ENCODE measurements at regions not wholly inside any gene's neighbourhood (a gene's known extent, or its start where the extent isn't known, plus 50 kb on each side); places are given as distances from the start of the nearest gene placed in this dataset.

GRCh38 chr1:177429234-177429633 is 258.5 kb downstream of the BRINP2 start:
- no peak for DNase-seq (ENCODE audit: low read depth, low spot score)
- POLR2A ChIA-PET, result no interaction called here
- TF ChIP-seq CTCF (IDR thresholded peaks at IDR 0.05; ENCODE audit: insufficient read depth, low read length, missing control alignments), result no peak
- H3K4me3 ChIP-seq (ENCODE audit: low read depth, low read length), result no peak overlapping the region
- CTCF ChIA-PET, result no interaction called here

GRCh38 chr1:177427811-177428210 is 257.1 kb downstream of the BRINP2 start:
- H3K4me3 ChIP-seq (ENCODE audit: low read depth, low read length), result no peak overlapping the region
- ChIA-PET POLR2A (no interaction called here), CTCF (no interaction called here)
- no peak for DNase-seq (ENCODE audit: low read depth, low spot score)
- no peak for TF ChIP-seq CTCF (IDR thresholded peaks at IDR 0.05; ENCODE audit: insufficient read depth, low read length, missing control alignments)

GRCh38 chr1:177426497-177426896 is 255.7 kb downstream of the BRINP2 start:
- POLR2A ChIA-PET, result no interaction called here
- CTCF ChIA-PET, result interaction anchor here (1.7 kb wide), 1 partner anchor 520 kb away, joined by 5 read pairs; no protein-coding TSS in a partner anchor
- no peak overlapping the region for H3K4me3 ChIP-seq (ENCODE audit: low read depth, low read length)
- DNase-seq (ENCODE audit: low read depth, low spot score), result no peak
- no peak for TF ChIP-seq CTCF (IDR thresholded peaks at IDR 0.05; ENCODE audit: insufficient read depth, low read length, missing control alignments)

- no peak for DNase-seq (ENCODE audit: low read depth, low spot score)
- ChIA-PET POLR2A (no interaction called here), CTCF (interaction anchor here (1.7 kb wide), 1 partner anchor 521 kb away, joined by 5 read pairs; no protein-coding TSS in a partner anchor)
- no peak for TF ChIP-seq CTCF (IDR thresholded peaks at IDR 0.05; ENCODE audit: insufficient read depth, low read length, missing control alignments)
- no peak overlapping the region for H3K4me3 ChIP-seq (ENCODE audit: low read depth, low read length)
Measured at GRCh38 chr1:177425199-177425598, 254.4 kb downstream of the BRINP2 start.

- H3K4me3 ChIP-seq (ENCODE audit: low read depth, low read length), result no peak overlapping the region
- DNase-seq (ENCODE audit: low read depth, low spot score), result no peak
- TF ChIP-seq CTCF (IDR thresholded peaks at IDR 0.05; ENCODE audit: insufficient read depth, low read length, missing control alignments), result no peak
- CTCF ChIA-PET, result interaction anchor here (1.7 kb wide), 1 partner anchor 521 kb away, joined by 5 read pairs; no protein-coding TSS in a partner anchor
- POLR2A ChIA-PET, result no interaction called here
Measured at GRCh38 chr1:177424744-177425143, 254.0 kb downstream of the BRINP2 start.

- DNase-seq (ENCODE audit: low read depth, low spot score), result no peak
- TF ChIP-seq CTCF (IDR thresholded peaks at IDR 0.05; ENCODE audit: insufficient read depth, low read length, missing control alignments), result no peak
- ChIA-PET CTCF (interaction anchor here (0.9 kb wide), 1 partner anchor 523 kb away, joined by 3 read pairs; no protein-coding TSS in a partner anchor), POLR2A (no interaction called here)
- H3K4me3 ChIP-seq (ENCODE audit: low read depth, low read length), result no peak overlapping the region
Measured at GRCh38 chr1:177423090-177423489, 252.3 kb downstream of the BRINP2 start.
